HUES48 (cell line): ENCODE measurements at regions not wholly inside any gene's neighbourhood (a gene's known extent, or its start where the extent isn't known, plus 50 kb on each side); places are given as distances from the start of the nearest gene placed in this dataset.
"Not testable (repeated sequence)": the region's sequence is repeated elsewhere in the genome, so short reads cannot be mapped to it uniquely, and the experiment has no call there.

Experiments used
- H3K27ac ChIP-seq: one replicate; pipeline ENCODE4 v1.7.0; 2013; ENCODE audit warnings: low read depth, low read length, inconsistent platforms
- H3K27me3 ChIP-seq: 2 replicates; pipeline ENCODE4 v1.6.1; 2013; ENCODE audit warnings: mild to moderate bottlenecking, low read length; ENCODE audit not compliant: control insufficient read depth, insufficient read depth
- H3K36me3 ChIP-seq: 2 replicates; pipeline ENCODE4 v1.6.1; 2013; ENCODE audit warnings: low read length; ENCODE audit not compliant: control insufficient read depth, insufficient read depth
- H3K4me1 ChIP-seq: 2 replicates; pipeline ENCODE4 v1.6.1; 2013; ENCODE audit warnings: mild to moderate bottlenecking, low read length; ENCODE audit not compliant: control insufficient read depth, insufficient read depth
- H3K4me3 ChIP-seq: 2 replicates; pipeline ENCODE4 v1.5.1; 2013; ENCODE audit warnings: mild to moderate bottlenecking, low read depth, low read length
- H3K9ac ChIP-seq: 2 replicates; pipeline ENCODE4 v1.6.1; 2013; ENCODE audit warnings: mild to moderate bottlenecking, low read depth, low read length, moderate library complexity
- H3K9me3 ChIP-seq: 2 replicates; pipeline ENCODE4 v1.6.1; 2013; ENCODE audit warnings: low read length; ENCODE audit not compliant: control insufficient read depth, insufficient read depth

DNA sequence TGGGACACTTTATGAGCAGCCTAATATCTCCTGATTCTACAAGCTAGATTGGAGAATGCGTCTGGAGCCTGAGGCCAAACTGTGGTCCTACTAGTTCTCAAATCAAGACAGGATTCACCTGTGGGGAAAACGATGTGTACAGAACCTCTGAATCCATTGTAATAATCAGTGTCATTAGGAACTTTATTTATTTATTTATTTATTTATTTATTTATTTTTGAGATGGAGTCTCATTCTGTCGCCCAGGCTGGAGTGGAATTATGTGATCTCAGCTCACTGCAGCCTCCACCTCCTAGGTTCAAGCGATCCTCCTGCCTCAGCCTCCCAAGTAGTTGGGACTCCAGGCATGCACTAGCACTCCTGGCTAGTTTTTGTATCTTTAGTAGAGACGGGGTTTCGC lies 52.6 kb upstream of the KIF26B start:
- H3K4me1 ChIP-seq, H3K9me3 ChIP-seq, H3K9ac ChIP-seq, H3K27ac ChIP-seq, H3K36me3 ChIP-seq, H3K4me3 ChIP-seq, H3K27me3 ChIP-seq: not testable (repeated sequence)

DNA sequence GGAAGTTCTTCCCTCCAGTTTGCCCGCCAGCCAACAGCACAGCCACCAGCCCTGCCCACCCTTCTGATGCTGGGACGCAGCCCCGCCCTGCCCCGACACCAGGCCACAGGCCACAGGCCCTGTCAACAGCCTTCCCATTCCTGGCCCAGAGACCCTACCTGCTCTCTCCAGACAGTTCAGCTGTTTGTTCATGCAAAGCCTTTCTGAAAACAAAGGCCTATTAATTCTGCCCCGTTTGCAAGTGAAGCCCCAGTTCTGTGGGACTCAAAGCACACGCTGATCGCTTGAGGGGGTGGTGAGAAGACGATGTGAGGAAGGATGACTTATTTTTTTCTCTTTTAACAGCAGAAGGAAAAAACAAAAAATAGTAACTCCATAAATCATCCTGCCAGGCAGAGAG lies 55.4 kb upstream of the KIF26B start:
- Histone ChIP-seq H3K36me3 (no peaks in the 10 kb centered on the region), H3K9ac (no peak overlapping the region)

GRCh38 chr1:245098924-245099323 lies 55.9 kb upstream of the KIF26B start:
- H3K4me1 ChIP-seq: no peaks in the 10 kb centered on the region; the same call in 1 of the 2 replicates
- no peak overlapping the region for H3K27ac ChIP-seq
- H3K36me3 ChIP-seq: no peaks in the 10 kb centered on the region
- H3K9ac ChIP-seq: no peak overlapping the region
- H3K9me3 ChIP-seq: no peaks in the 10 kb centered on the region
- H3K27me3 ChIP-seq: no peaks in the 10 kb centered on the region
- H3K4me3 ChIP-seq: no peak overlapping the region

More for the DNA sequence above, 55.4 kb upstream of the KIF26B start:
- Histone ChIP-seq H3K4me3 (no peak overlapping the region), H3K9me3 (no peaks in the 10 kb centered on the region), H3K27ac (no peak overlapping the region), H3K27me3 (no peaks in the 10 kb centered on the region), H3K4me1 (no peaks in the 10 kb centered on the region; the same call in 1 of the 2 replicates)

GRCh38 chr1:245096311-245097066 lies 58.3 kb upstream of the KIF26B start:
- H3K4me3 ChIP-seq: no peak overlapping the region

DNA sequence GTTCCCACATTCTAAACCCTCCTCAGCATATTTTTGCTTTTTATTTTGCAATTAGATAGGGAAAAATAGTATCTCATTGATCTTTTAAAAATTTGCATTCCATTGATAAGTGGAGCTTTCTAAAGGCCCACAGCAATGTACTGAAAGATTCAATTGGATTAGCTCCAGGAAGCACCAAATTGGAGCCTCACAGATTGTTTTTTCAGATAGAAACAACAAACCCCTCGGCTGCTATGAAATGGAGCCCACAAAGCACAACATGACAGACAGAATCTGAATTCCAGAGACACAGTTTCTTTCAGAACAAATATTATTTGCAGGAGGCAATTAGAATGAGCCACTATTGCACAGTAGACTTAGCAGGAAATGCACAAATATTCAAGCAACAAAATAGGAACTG lies 58.9 kb upstream of the KIF26B start:
- Histone ChIP-seq H3K4me3 (no peak overlapping the region), H3K36me3 (0 out of 2 replicates have a peak, but pooled peaks cover 3% of the 10 kb centered on the region), H3K27ac (no peak overlapping the region), H3K9me3 (no peaks in the 10 kb centered on the region), H3K9ac (no peak overlapping the region), H3K27me3 (no peaks in the 10 kb centered on the region), H3K4me1 (no peaks in the 10 kb centered on the region; the same call in 1 of the 2 replicates)

More at GRCh38 chr1:245096311-245097066, 58.3 kb upstream of the KIF26B start:
- Histone ChIP-seq H3K9ac (no peak overlapping the region), H3K27ac (no peak overlapping the region), H3K27me3 (no peaks in the 10 kb centered on the region), H3K36me3 (no peaks in the 10 kb centered on the region), H3K9me3 (no peaks in the 10 kb centered on the region), H3K4me1 (no peaks in the 10 kb centered on the region; the same call in 1 of the 2 replicates)

- Histone ChIP-seq H3K27ac (no peak overlapping the region), H3K36me3 (0 out of 2 replicates have a peak, but pooled peaks cover 3% of the 10 kb centered on the region), H3K9me3 (no peaks in the 10 kb centered on the region), H3K9ac (no peak overlapping the region), H3K27me3 (no peaks in the 10 kb centered on the region), H3K4me1 (no peaks in the 10 kb centered on the region; the same call in 1 of the 2 replicates), H3K4me3 (no peak overlapping the region)
Measured at GRCh38 chr1:245094954-245095353, 59.8 kb upstream of the KIF26B start.

- no peak overlapping the region for H3K27ac ChIP-seq
- H3K4me3 ChIP-seq: no peak overlapping the region
- no peaks in the 10 kb centered on the region for H3K27me3 ChIP-seq
- H3K4me1 ChIP-seq: no peaks in the 10 kb centered on the region
- H3K9me3 ChIP-seq: no peaks in the 10 kb centered on the region
- 0 out of 2 replicates have a peak, but pooled peaks cover 3% of the 10 kb centered on the region for H3K36me3 ChIP-seq
- H3K9ac ChIP-seq: no peak overlapping the region
Measured at GRCh38 chr1:245094092-245094491, 60.7 kb upstream of the KIF26B start.

- H3K27me3 ChIP-seq: no peaks in the 10 kb centered on the region
- 0 out of 2 replicates have a peak, but pooled peaks cover 3% of the 10 kb centered on the region for H3K36me3 ChIP-seq
- H3K4me1 ChIP-seq: no peaks in the 10 kb centered on the region
- H3K27ac ChIP-seq: no peak overlapping the region
- no peak overlapping the region for H3K4me3 ChIP-seq
- no peak overlapping the region for H3K9ac ChIP-seq
- no peaks in the 10 kb centered on the region for H3K9me3 ChIP-seq
Measured at GRCh38 chr1:245092638-245092976, 62.2 kb upstream of the KIF26B start.

GRCh38 chr1:245091818-245092637 lies 62.8 kb upstream of the KIF26B start:
- no peaks in the 10 kb centered on the region for H3K27me3 ChIP-seq
- no peak overlapping the region for H3K4me3 ChIP-seq

DNA sequence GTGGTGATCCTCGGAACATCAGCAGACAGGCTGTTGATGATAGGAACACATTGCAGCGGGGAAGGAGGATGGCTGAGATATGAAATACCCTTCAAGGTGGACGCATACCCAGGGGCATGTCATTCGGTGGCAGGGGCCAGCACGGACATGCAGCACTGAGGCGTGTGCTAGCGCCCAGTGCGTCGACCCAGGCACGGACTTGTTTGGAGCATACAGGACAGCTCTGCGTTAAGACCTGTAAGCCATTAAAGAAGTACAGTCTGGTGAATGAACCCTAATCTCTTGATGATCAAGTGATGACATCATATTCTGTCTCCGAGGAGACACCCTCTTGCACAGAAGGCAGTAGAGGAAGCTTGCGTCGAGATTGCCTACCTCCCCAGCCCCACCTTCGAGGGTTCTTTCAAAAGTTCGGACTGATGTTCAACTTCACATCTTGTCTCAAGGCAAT lies 63.6 kb upstream of the KIF26B start:
- Histone ChIP-seq H3K27ac (no peak overlapping the region), H3K9me3 (no peaks in the 10 kb centered on the region), H3K4me1 (no peaks in the 10 kb centered on the region), H3K36me3 (0 out of 2 replicates have a peak, but pooled peaks cover 3% of the 10 kb centered on the region), H3K27me3 (no peaks in the 10 kb centered on the region), H3K4me3 (no peak overlapping the region), H3K9ac (no peak overlapping the region)

More at GRCh38 chr1:245091818-245092637, 62.8 kb upstream of the KIF26B start:
- Histone ChIP-seq H3K9ac (no peak overlapping the region), H3K9me3 (no peaks in the 10 kb centered on the region), H3K27ac (peak overlapping the region; percentile 21), H3K4me1 (no peaks in the 10 kb centered on the region), H3K36me3 (0 out of 2 replicates have a peak, but pooled peaks cover 3% of the 10 kb centered on the region)
